HFFc6 (cell line): ENCODE measurements at regions not wholly inside any gene's neighbourhood (a gene's known extent, or its start where the extent isn't known, plus 50 kb on each side); places are given as distances from the start of the nearest gene placed in this dataset.

ENCODE experiments used
- DNase-seq: peaks from one replicate; pipeline ENCODE4 v3.0.0-alpha.2; 2018
- H3K27ac Mint-ChIP-seq: 2 replicates; pipeline ENCODE4 v1.8.0; 2020; ENCODE audit warnings: mild to moderate bottlenecking, mixed read lengths
- H3K27me3 Mint-ChIP-seq: 2 replicates; pipeline ENCODE4 v1.8.0; 2021; ENCODE audit warnings: mild to moderate bottlenecking, moderate library complexity, mixed read lengths; ENCODE audit not compliant: insufficient read depth
- H3K36me3 Mint-ChIP-seq: 2 replicates; pipeline ENCODE4 v1.8.0; 2021; ENCODE audit warnings: low read depth, mixed read lengths
- H3K4me1 Mint-ChIP-seq: 2 replicates; pipeline ENCODE4 v1.8.0; 2020; ENCODE audit warnings: low read depth, mixed read lengths
- H3K4me3 Mint-ChIP-seq: 2 replicates; pipeline ENCODE4 v1.8.0; 2020; ENCODE audit warnings: mild to moderate bottlenecking, moderate library complexity, mixed read lengths
- H3K9me3 Mint-ChIP-seq: 2 replicates; pipeline ENCODE4 v1.8.0; 2020; ENCODE audit warnings: mild to moderate bottlenecking, mixed read lengths
- CTCF ChIP-seq: fragments of 200-600 bp; sonication (generic); IDR thresholded peaks from 2 replicates; pipeline ENCODE4 v1.5.0; 2021; ENCODE audit warnings: antibody characterized with exemption, mild to moderate bottlenecking

DNA sequence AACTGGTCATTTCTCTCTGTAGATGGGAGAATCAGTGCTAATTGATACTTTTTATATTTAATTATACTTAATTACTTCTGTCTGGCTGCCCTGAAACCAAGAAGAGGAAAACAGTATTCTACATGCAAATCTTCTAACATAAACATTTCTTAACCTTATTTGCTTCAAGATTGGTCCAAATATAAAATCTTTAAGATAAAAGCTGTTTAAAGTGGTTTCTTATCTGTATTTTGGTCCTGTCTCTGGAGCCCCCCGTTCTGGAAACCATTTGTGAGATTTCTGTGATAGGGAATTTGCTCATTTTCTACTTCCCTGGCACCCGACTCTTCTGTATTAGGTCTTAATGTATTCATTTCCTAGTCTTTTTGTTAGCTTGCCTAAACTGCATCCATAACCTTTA, 168.6 kb downstream of the RNF144B start:
- no peak for DNase-seq
- no peaks in the 10 kb centered on the region for H3K36me3 Mint-ChIP-seq
- peaks cover 2% of the 10 kb centered on the region for H3K27me3 Mint-ChIP-seq
- H3K27ac Mint-ChIP-seq, result no peak overlapping the region
- H3K4me3 Mint-ChIP-seq, result no peak overlapping the region
- no peak for TF ChIP-seq CTCF
- peaks cover 7% of the 10 kb centered on the region; the same call in 1 of the 2 replicates for H3K4me1 Mint-ChIP-seq
- no peaks in the 10 kb centered on the region for H3K9me3 Mint-ChIP-seq

DNA sequence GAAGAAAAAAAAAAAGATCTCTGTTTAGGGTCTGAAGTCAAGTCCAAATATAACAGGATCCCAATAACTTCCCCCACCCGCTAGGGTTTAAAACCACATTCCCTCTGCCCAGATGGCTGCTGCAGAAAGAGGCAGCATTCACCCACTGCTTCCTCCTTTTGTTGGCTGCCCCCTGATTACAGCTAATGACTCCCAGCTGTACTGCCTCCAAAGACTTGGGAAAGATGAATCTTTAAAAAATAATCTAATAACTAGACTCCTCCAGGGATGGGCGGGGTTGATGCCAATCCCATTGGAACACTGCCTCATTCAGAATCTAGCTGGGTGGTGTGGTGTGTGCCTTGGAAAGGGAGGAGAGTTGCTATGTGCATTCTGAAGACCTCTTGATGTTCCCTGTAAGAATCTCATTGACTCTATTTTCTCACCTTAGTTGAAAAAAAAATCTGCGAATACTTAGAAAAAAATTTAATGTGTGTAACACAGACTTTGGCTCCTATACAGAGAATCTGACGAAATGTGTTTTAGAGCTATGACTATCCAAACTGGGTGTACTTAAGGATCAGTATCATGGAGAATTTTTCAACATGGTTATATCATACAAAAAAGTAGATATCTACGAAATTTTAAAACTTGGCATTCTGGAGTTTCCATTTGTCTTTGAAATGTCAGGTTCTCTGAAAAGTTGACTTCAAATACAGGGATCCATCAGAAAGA, 174.0 kb downstream of the RNF144B start:
- H3K36me3 Mint-ChIP-seq, result no peaks in the 10 kb centered on the region
- H3K9me3 Mint-ChIP-seq, result no peaks in the 10 kb centered on the region
- peaks cover 3% of the 10 kb centered on the region; the same call in 1 of the 2 replicates for H3K27me3 Mint-ChIP-seq
- no peak overlapping the region for H3K4me3 Mint-ChIP-seq
- no peak for DNase-seq
- H3K4me1 Mint-ChIP-seq, result no peaks in the 10 kb centered on the region
- TF ChIP-seq CTCF, result no peak
- no peak overlapping the region for H3K27ac Mint-ChIP-seq

DNA sequence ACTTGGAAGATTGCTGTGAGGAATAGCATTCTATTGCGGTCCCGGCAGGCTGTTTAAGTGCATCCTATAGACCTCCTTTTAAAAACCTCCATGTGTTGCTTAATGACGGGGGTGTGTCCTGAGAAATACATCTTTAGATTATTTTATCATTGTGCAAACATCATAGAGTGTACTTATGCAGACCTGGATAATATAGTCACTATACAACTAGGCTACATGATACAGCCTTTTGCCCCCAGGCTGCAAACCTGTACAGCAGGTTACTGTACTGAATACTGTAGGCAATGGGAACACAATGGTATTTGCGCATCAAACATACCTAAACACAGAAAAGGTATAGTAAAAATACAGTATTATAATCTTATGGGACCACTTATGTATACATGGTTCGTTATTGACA, 175.6 kb downstream of the RNF144B start:
- no peaks in the 10 kb centered on the region for H3K9me3 Mint-ChIP-seq
- peaks cover 1% of the 10 kb centered on the region; the same call in 1 of the 2 replicates for H3K27me3 Mint-ChIP-seq
- DNase-seq, result no peak
- H3K4me1 Mint-ChIP-seq, result no peaks in the 10 kb centered on the region
- H3K27ac Mint-ChIP-seq, result no peak overlapping the region
- no peak overlapping the region for H3K4me3 Mint-ChIP-seq
- no peaks in the 10 kb centered on the region for H3K36me3 Mint-ChIP-seq
- no peak for TF ChIP-seq CTCF

DNA sequence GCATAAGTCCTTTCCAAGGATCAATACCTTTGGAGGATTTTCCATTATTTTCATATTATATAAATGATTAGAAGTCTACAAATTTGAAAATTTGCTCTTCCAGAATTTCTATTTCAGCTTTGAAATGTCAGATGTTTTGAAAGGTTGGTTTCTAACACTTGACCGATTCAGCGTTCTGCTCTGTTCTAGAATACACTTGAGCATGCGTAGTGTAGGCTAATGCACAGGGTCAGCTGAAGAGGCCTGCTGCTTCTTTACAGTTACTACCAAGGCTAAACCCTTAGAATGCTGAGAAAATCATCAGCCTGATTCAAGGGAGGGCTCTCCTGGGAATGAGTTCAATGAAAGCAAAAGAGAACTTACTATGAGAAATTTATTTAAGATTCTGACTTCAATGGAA, 177.6 kb downstream of the RNF144B start:
- H3K9me3 Mint-ChIP-seq, result no peaks in the 10 kb centered on the region
- DNase-seq, result no peak
- H3K27me3 Mint-ChIP-seq, result peaks cover 1% of the 10 kb centered on the region; the same call in 1 of the 2 replicates
- H3K36me3 Mint-ChIP-seq, result no peaks in the 10 kb centered on the region
- H3K4me3 Mint-ChIP-seq, result no peak overlapping the region
- TF ChIP-seq CTCF, result no peak
- no peak overlapping the region for H3K27ac Mint-ChIP-seq
- H3K4me1 Mint-ChIP-seq, result no peaks in the 10 kb centered on the region

- no peak for TF ChIP-seq CTCF
- no peaks in the 10 kb centered on the region for H3K36me3 Mint-ChIP-seq
- no peaks in the 10 kb centered on the region for H3K4me1 Mint-ChIP-seq
- peaks cover 1% of the 10 kb centered on the region; the same call in 1 of the 2 replicates for H3K27me3 Mint-ChIP-seq
- H3K9me3 Mint-ChIP-seq, result no peaks in the 10 kb centered on the region
- H3K27ac Mint-ChIP-seq, result no peak overlapping the region
- H3K4me3 Mint-ChIP-seq, result no peak overlapping the region
- no peak for DNase-seq
These were observed 178.1 kb downstream of the RNF144B start for GRCh38 chr6:18565231-18565630.
